ENCODE measurements at regions not wholly inside any gene's neighbourhood (a gene's known extent, or its start where the extent isn't known, plus 50 kb on each side); places are given as distances from the start of the nearest gene placed in this dataset.

- no peak for DNase-seq (ENCODE audit: low read depth, low spot score)
- in situ Hi-C loops (cut with HindIII; ENCODE audit: low pct_unique_long_range_greater_than_20kb, low sequenced_read_pairs): no loop called here
Observed at GRCh38 chr11:134008634-134009071, 51.9 kb upstream of the IGSF9B start.

DNA sequence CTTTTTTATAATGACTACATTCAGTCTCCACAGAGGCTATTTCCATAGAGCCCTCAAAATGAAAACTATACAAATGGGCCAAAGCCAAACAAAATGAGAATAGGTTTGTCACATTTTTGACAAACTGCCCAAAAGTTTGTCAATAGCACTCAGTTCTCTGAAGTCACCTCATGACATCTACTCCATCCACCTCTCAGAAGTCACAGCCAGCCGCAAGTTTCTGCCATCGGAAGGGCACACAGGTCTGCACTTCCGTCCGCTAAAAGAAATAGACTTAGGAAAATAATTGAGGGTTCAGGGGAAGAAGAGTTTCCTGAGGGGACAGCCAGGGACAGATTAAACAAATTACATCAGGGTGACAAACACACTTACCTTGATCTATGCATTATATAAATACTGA lies 55.4 kb upstream of the JAM3 start:
- in situ Hi-C loops (cut with HindIII; ENCODE audit: low pct_unique_long_range_greater_than_20kb, low sequenced_read_pairs): no loop called here
- no peak for DNase-seq (ENCODE audit: low read depth, low spot score)

DNA sequence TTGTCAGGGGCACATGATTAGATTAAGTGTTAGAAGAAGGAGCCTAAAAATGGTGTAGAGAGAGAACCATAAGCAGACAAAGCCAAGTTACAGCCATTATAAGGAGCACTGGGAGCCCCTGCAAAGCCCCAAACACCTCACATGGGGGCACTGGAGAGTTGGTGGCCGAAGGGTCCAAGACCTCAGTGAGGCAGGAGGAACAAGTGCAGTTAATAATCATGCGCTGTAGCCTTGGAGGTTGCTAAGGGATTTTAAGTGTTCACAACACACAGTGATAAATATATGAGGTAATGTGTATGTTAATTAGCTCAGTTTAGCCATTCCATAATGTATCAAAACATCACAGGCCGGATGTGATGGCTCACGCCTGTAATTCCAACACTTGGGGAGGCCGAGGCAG lies 54.4 kb upstream of the JAM3 start:
- peak; percentile 41 for DNase-seq (ENCODE audit: low read depth, low spot score)
- in situ Hi-C loops (cut with HindIII; ENCODE audit: low pct_unique_long_range_greater_than_20kb, low sequenced_read_pairs): no loop called here

- DNase-seq (ENCODE audit: low read depth, low spot score): no peak
- in situ Hi-C loops (cut with HindIII; ENCODE audit: low pct_unique_long_range_greater_than_20kb, low sequenced_read_pairs): no loop called here
Observed at GRCh38 chr11:134015556-134015955, 53.3 kb upstream of the JAM3 start.

- in situ Hi-C loops (cut with HindIII; ENCODE audit: low pct_unique_long_range_greater_than_20kb, low sequenced_read_pairs): no loop called here
- no peak for DNase-seq (ENCODE audit: low read depth, low spot score)
Observed at GRCh38 chr11:134017511-134018430, 51.1 kb upstream of the JAM3 start.
